ENCODE measurements at regions not wholly inside any gene's neighbourhood (a gene's known extent, or its start where the extent isn't known, plus 50 kb on each side); places are given as distances from the start of the nearest gene placed in this dataset.

DNA sequence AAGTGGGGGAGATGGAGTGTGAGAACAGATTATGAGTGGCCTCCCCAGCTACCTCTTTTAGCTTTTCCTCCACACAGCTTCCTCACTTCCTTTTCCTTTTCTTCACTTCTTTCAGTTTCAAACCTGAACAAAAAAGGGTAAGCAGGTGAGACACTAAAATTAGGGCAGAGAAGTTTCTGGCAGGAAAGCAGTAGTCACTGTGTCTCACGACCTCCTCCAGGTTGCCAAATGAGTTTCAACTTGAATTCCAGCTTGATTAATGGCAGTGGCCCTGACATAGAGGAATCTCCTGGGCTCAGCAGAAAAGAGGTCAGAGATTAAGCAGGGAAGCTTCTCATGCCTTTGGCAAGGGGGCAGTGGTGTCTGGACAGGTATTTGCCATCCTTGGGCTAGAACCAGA lies 63.7 kb upstream of the SPINK5 start:
- H3F3A ChIP-seq (ENCODE audit: low read length, unreplicated experiment), result no peaks in the 10 kb centered on the region
- H3K36me3 ChIP-seq (ENCODE audit: low read depth, low read length), result peaks cover 8% of the 10 kb centered on the region; the same call in 1 of the 2 replicates
- no peak overlapping the region for H3K27ac ChIP-seq (ENCODE audit: low read length)
- intact Hi-C loops (cut with micrococcal nuclease), result no loop called here
- ATAC-seq (no peak), DNase-seq (no peak)
- H4K20me1 ChIP-seq (ENCODE audit: low read length), result no peaks in the 10 kb centered on the region
- TF ChIP-seq EZH2 (IDR thresholded peaks at IDR 0.05; ENCODE audit: low read length, unreplicated experiment) (no peak), EZH2phosphoT487 (IDR thresholded peaks at IDR 0.05; ENCODE audit: borderline replicate concordance, low read length) (no peak)
- TF ChIP-seq, protein P1, sequence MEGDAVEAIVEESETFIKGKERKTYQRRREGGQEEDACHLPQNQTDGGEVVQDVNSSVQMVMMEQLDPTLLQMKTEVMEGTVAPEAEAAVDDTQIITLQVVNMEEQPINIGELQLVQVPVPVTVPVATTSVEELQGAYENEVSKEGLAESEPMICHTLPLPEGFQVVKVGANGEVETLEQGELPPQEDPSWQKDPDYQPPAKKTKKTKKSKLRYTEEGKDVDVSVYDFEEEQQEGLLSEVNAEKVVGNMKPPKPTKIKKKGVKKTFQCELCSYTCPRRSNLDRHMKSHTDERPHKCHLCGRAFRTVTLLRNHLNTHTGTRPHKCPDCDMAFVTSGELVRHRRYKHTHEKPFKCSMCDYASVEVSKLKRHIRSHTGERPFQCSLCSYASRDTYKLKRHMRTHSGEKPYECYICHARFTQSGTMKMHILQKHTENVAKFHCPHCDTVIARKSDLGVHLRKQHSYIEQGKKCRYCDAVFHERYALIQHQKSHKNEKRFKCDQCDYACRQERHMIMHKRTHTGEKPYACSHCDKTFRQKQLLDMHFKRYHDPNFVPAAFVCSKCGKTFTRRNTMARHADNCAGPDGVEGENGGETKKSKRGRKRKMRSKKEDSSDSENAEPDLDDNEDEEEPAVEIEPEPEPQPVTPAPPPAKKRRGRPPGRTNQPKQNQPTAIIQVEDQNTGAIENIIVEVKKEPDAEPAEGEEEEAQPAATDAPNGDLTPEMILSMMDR (conservative IDR thresholded peaks at IDR 0.05; ENCODE audit: low read depth, low read length), result no peak
- H3K9me3 ChIP-seq (ENCODE audit: low read length), result peaks cover 21% of the 10 kb centered on the region
- ChIA-PET CTCF (no interaction called here), POLR2A (ENCODE audit: unreplicated experiment) (interaction anchor here (0.6 kb wide), 1 partner anchor 57 kb away, joined by 3 read pairs; no protein-coding TSS in a partner anchor)
- H3K4me1 ChIP-seq (ENCODE audit: insufficient read depth, low read length), result peaks cover 18% of the 10 kb centered on the region
- no TSS peak for BruUV-seq (replicated peaks)
- H2AFZ ChIP-seq (ENCODE audit: low read length), result no peak overlapping the region
- no peaks in the 10 kb centered on the region for H3K27me3 ChIP-seq (ENCODE audit: low read length)
- H3K4me3 ChIP-seq (ENCODE audit: low read length), result no peak overlapping the region
- no peak overlapping the region for H3K4me2 ChIP-seq (ENCODE audit: low read length)
- no peaks in the 10 kb centered on the region for H3K9me2 ChIP-seq (replicated peaks; ENCODE audit: low read length)
- no peak overlapping the region for H3K9ac ChIP-seq (ENCODE audit: low read length)
- H3K79me2 ChIP-seq (ENCODE audit: low read length), result no peaks in the 10 kb centered on the region

DNA sequence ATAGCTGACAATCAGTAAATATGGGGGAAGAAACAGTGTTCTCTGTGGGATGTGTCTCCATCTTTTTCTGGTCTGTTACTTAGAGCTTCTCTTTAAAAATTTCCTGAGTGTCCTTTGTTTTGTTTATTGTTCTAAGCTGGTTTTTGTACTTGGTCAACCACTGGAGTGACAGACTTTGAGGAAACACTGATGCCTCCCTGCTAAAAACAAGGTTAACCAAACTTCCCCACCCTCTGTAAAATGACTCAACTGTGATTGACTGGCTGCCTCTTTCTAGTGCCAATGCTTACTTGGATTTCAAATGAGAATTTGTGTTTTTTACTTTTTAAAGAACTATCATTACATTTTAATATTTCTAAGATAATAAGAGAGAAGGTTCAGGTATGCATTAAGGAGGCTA lies 65.1 kb upstream of the SPINK5 start:
- no peak overlapping the region for H3K27ac ChIP-seq (ENCODE audit: low read length)
- H3K9me2 ChIP-seq (replicated peaks; ENCODE audit: low read length), result no peaks in the 10 kb centered on the region
- peaks cover 18% of the 10 kb centered on the region for H3K4me1 ChIP-seq (ENCODE audit: insufficient read depth, low read length)
- H3K79me2 ChIP-seq (ENCODE audit: low read length), result no peaks in the 10 kb centered on the region
- peaks cover 8% of the 10 kb centered on the region; the same call in 1 of the 2 replicates for H3K36me3 ChIP-seq (ENCODE audit: low read depth, low read length)
- peaks cover 21% of the 10 kb centered on the region for H3K9me3 ChIP-seq (ENCODE audit: low read length)
- H3K4me2 ChIP-seq (ENCODE audit: low read length), result no peak overlapping the region
- BruUV-seq (replicated peaks), result no TSS peak
- H3K9ac ChIP-seq (ENCODE audit: low read length), result no peak overlapping the region
- CTCF ChIA-PET, result no interaction called here
- no peaks in the 10 kb centered on the region for H3K27me3 ChIP-seq (ENCODE audit: low read length)
- peak; percentile 78 for ATAC-seq
- TF ChIP-seq, protein P1 (conservative IDR thresholded peaks at IDR 0.05; ENCODE audit: low read depth, low read length), result no peak
- TF ChIP-seq EZH2 (IDR thresholded peaks at IDR 0.05; ENCODE audit: low read length, unreplicated experiment), result no peak
- H3F3A ChIP-seq (ENCODE audit: low read length, unreplicated experiment), result no peaks in the 10 kb centered on the region
- no peaks in the 10 kb centered on the region for H4K20me1 ChIP-seq (ENCODE audit: low read length)
- H3K4me3 ChIP-seq (ENCODE audit: low read length), result no peak overlapping the region
- intact Hi-C loops (cut with micrococcal nuclease), result loop anchor here (5.0 kb wide), 1 partner anchor 94 kb away; no protein-coding TSS in a partner anchor
- H2AFZ ChIP-seq (ENCODE audit: low read length), result no peak overlapping the region
- POLR2A ChIA-PET (ENCODE audit: unreplicated experiment), result no interaction called here
- DNase-seq, result peak; percentile 51

DNA sequence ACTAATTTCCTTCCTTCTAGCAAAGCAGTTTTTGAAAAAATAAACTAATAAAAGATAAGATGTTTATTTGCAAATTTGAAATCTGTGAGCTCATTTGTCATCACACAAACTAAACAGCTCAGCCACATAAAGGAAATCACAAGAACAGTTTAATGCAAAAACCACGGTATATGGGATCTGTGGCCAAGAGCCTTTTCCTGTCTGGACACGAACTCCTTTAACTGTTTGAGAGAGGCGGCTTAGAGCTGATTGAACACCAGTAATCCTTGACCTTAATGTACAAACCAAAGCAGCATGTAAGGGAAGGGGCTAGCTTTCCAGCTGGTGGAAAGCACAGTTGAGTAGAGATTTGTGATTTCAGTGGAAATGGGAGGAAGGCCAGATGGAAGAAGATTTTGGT lies 66.3 kb upstream of the SPINK5 start:
- DNase-seq (no peak), ATAC-seq (no peak)
- Histone ChIP-seq H3K9ac (ENCODE audit: low read length) (no peak overlapping the region), H3K27ac (ENCODE audit: low read length) (no peak overlapping the region), H3F3A (ENCODE audit: low read length, unreplicated experiment) (no peaks in the 10 kb centered on the region), H3K9me3 (ENCODE audit: low read length) (peaks cover 18% of the 10 kb centered on the region), H3K79me2 (ENCODE audit: low read length) (no peaks in the 10 kb centered on the region), H3K9me2 (replicated peaks; ENCODE audit: low read length) (no peaks in the 10 kb centered on the region), H3K4me3 (ENCODE audit: low read length) (no peak overlapping the region), H3K4me2 (ENCODE audit: low read length) (no peak overlapping the region), H4K20me1 (ENCODE audit: low read length) (no peaks in the 10 kb centered on the region), H3K4me1 (ENCODE audit: insufficient read depth, low read length) (peaks cover 18% of the 10 kb centered on the region), H3K36me3 (ENCODE audit: low read depth, low read length) (peaks cover 8% of the 10 kb centered on the region; the same call in 1 of the 2 replicates), H2AFZ (ENCODE audit: low read length) (no peak overlapping the region), H3K27me3 (ENCODE audit: low read length) (no peaks in the 10 kb centered on the region)
- intact Hi-C loops (cut with micrococcal nuclease), result loop anchor here (5.0 kb wide), 1 partner anchor 95 kb away; no protein-coding TSS in a partner anchor
- ChIA-PET CTCF (no interaction called here), POLR2A (ENCODE audit: unreplicated experiment) (no interaction called here)
- BruUV-seq (replicated peaks), result no TSS peak
- TF ChIP-seq, protein P1 (conservative IDR thresholded peaks at IDR 0.05; ENCODE audit: low read depth, low read length), result no peak
- no peak for TF ChIP-seq EZH2 (IDR thresholded peaks at IDR 0.05; ENCODE audit: low read length, unreplicated experiment)
- TF ChIP-seq EZH2phosphoT487 (IDR thresholded peaks at IDR 0.05; ENCODE audit: borderline replicate concordance, low read length), result no peak
